Activated naive CD8-positive, alpha-beta T cell treated with anti-CD3 and anti-CD28 coated beads, Interleukin-2, amount 10 ng/mL, durations not matched to agents 7 days and 5 days (primary cell): ENCODE measurements at regions not wholly inside any gene's neighbourhood (a gene's known extent, or its start where the extent isn't known, plus 50 kb on each side); places are given as distances from the start of the nearest gene placed in this dataset.
"Not testable (repeated sequence)": the region's sequence is repeated elsewhere in the genome, so short reads cannot be mapped to it uniquely, and the experiment has no call there.

ENCODE experiments used
- ATAC-seq: fragments of 150-1000 bp; cut with Tn5 transposase; one replicate; pipeline ENCODE4 v1.10.0; 2021; ENCODE audit warnings: low read depth, moderate library complexity
- POLR2A ChIA-PET: fragments of 350-600 bp; sonication (Branson Sonifier 250); formaldehyde crosslinking; loops from one replicate; lab custom pipeline; 2021; ENCODE audit warnings: antibody characterized with exemption; lab: Charles Lee
- DNase-seq: peaks from one replicate; pipeline ENCODE4 v3.0.0; 2021
- H3K27ac Mint-ChIP-seq: one replicate; pipeline ENCODE4 v1.8.0; 2022; ENCODE audit warnings: mild to moderate bottlenecking, mixed read lengths
- H3K27me3 Mint-ChIP-seq: one replicate; pipeline ENCODE4 v1.8.0; 2022; ENCODE audit warnings: mild to moderate bottlenecking, moderate library complexity, mixed read lengths
- H3K36me3 Mint-ChIP-seq: one replicate; pipeline ENCODE4 v1.8.0; 2021; ENCODE audit warnings: mild to moderate bottlenecking, mixed read lengths
- H3K4me1 Mint-ChIP-seq: one replicate; pipeline ENCODE4 v1.8.0; 2021; ENCODE audit warnings: mixed read lengths
- H3K4me3 Mint-ChIP-seq: one replicate; pipeline ENCODE4 v1.8.0; 2022; ENCODE audit warnings: mild to moderate bottlenecking, moderate library complexity, mixed read lengths
- H3K9me3 Mint-ChIP-seq: one replicate; pipeline ENCODE4 v1.8.0; 2021; ENCODE audit warnings: mixed read lengths

DNA sequence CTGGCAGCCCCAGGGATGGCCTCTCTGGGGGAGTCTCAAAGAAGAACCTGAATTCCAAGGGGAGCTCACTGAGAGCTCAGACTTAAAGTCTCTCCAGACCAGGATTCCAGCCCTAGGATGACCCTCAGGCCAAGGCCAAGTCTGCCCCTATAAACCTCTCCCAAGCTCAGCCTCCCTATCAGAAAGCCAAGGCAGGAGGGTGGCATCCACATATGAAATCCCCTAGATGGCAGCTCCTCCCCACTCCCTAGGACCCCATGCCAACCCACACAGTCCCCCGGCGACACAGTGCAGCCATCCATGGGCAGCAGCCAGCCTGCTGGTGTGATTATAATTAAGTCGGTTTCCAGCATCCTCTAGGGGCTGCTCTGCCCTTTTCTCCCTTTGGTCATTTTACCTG, 269.9 kb downstream of the CDK5RAP2 start:
- DNase-seq (no peak), ATAC-seq (no peak)
- Mint-ChIP-seq H3K9me3 (peaks cover 3% of the 10 kb centered on the region), H3K27me3 (no peaks in the 10 kb centered on the region), H3K4me1 (no peaks in the 10 kb centered on the region), H3K4me3 (no peak overlapping the region), H3K27ac (no peak overlapping the region), H3K36me3 (no peaks in the 10 kb centered on the region)
- POLR2A ChIA-PET, result no interaction called here

DNA sequence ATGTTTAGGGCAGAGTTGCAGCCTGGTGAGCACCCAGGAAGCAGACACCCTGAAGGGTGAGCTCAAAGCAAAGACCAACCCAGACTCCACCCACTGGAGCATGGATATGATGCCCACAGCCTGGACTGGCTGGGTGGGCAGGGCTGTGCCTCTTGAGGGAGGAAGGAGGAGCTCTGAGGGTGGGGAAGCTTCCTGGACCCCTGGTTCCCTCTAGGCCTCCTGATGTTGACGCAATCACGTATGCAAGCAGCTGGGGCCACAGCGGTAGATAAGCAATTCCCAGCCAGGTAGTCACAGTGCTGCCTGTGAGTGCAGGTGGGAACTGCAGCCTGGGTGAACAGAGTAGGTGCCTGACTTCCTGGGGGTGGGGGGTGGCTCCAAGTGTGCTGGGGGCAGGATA, 271.5 kb downstream of the CDK5RAP2 start:
- DNase-seq (no peak), ATAC-seq (no peak)
- no peaks in the 10 kb centered on the region for H3K9me3 Mint-ChIP-seq
- H3K27ac Mint-ChIP-seq, result no peak overlapping the region
- no peaks in the 10 kb centered on the region for H3K36me3 Mint-ChIP-seq
- no peak overlapping the region for H3K4me3 Mint-ChIP-seq
- POLR2A ChIA-PET, result no interaction called here
- no peaks in the 10 kb centered on the region for H3K27me3 Mint-ChIP-seq
- H3K4me1 Mint-ChIP-seq, result no peaks in the 10 kb centered on the region

DNA sequence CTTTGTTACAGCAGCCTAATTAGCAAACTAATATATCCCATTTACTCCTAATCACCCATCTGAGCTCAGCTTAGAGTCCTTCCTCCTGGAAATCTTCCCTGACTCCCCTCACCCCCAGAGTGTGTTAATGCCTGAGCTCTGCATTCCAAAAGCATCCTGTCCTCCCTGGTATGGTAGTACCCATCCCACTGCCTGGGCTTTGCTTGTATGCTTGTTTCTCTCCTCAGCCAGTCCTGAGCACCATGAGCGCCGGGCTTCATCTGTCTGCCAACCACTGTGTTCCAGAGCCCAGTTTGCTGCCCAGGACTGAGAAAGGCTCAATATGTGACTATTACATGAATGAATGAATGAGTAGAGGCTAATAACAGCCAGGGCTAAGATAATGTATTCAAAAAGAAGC, 272.4 kb downstream of the CDK5RAP2 start:
- ATAC-seq, result no peak
- DNase-seq, result no peak
- Mint-ChIP-seq H3K27ac (no peak overlapping the region), H3K27me3 (peaks cover 5% of the 10 kb centered on the region), H3K36me3 (no peaks in the 10 kb centered on the region), H3K4me1 (no peaks in the 10 kb centered on the region), H3K9me3 (no peaks in the 10 kb centered on the region), H3K4me3 (no peak overlapping the region)
- POLR2A ChIA-PET, result no interaction called here

DNA sequence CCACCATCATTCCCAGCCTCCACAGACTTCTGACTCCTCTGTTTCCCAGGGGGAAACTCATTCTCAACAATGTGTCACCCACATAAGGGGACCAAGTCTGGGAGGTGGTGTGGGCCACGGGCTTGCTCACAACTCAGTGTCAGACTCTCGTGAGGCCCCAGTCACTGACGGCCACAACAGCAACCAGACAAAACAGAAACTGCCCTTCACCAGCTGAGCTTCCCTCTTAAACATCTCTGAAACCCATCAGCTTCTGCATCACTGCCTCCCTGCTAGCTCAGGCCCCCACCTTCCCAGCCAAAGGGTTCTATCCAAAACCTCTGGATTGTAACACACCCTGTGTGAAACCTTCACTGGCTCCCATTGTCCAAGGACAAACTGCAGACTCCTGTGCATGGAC, 273.4 kb downstream of the CDK5RAP2 start:
- no peak overlapping the region for H3K4me3 Mint-ChIP-seq
- ATAC-seq (no peak), DNase-seq (no peak)
- no peak overlapping the region for H3K27ac Mint-ChIP-seq
- POLR2A ChIA-PET, result no interaction called here
- H3K27me3 Mint-ChIP-seq, result peaks cover 9% of the 10 kb centered on the region
- H3K36me3 Mint-ChIP-seq, result no peaks in the 10 kb centered on the region
- no peaks in the 10 kb centered on the region for H3K9me3 Mint-ChIP-seq
- H3K4me1 Mint-ChIP-seq, result no peaks in the 10 kb centered on the region

DNA sequence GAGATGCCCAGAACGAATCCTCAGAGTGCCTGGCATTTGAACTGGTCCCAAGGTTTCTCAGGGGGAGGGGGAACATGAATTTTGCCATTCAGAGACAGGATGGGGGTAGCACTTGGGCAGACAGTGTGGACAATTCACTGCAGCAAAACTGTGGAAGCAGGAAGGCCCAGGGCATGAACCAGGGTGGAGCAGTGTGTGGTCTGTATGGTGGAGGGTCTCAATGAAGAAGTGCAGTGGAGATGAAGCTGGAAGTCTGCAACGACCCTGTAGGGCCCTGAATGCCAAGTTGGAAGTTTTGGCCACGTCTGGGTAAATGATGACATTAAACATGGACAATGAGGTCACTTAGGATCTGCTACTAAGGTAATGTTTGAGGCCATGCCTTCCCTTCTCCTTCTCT, 273.9 kb downstream of the CDK5RAP2 start:
- H3K36me3 Mint-ChIP-seq, result no peaks in the 10 kb centered on the region
- no peak for DNase-seq
- no peaks in the 10 kb centered on the region for H3K9me3 Mint-ChIP-seq
- H3K27ac Mint-ChIP-seq, result no peak overlapping the region
- H3K4me1 Mint-ChIP-seq, result no peaks in the 10 kb centered on the region
- no peak overlapping the region for H3K4me3 Mint-ChIP-seq
- POLR2A ChIA-PET, result no interaction called here
- no peak for ATAC-seq
- peaks cover 9% of the 10 kb centered on the region for H3K27me3 Mint-ChIP-seq

DNA sequence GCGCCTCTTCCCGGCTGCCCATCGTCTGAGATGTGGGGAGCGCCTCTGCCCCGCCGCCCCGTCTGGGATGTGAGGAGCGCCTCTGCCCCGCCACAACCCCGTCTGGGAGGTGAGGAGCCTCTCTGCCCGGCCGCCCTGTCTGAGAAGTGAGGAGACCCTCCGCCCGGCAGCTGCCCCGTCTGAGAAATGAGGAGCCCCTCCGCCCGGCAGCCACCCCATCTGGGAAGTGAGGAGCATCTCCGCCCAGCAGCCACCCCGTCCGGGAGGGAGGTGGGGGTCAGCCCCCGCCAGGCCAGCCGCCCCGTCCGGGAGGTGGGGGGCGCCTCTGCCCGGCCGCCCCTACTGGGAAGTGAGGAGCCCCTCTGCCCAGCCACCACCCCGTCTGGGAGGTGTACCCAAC, 275.1 kb downstream of the CDK5RAP2 start:
- H3K36me3 Mint-ChIP-seq, H3K9me3 Mint-ChIP-seq, DNase-seq, H3K4me3 Mint-ChIP-seq, H3K27ac Mint-ChIP-seq, H3K27me3 Mint-ChIP-seq, H3K4me1 Mint-ChIP-seq, ATAC-seq, POLR2A ChIA-PET: not testable (repeated sequence)

DNA sequence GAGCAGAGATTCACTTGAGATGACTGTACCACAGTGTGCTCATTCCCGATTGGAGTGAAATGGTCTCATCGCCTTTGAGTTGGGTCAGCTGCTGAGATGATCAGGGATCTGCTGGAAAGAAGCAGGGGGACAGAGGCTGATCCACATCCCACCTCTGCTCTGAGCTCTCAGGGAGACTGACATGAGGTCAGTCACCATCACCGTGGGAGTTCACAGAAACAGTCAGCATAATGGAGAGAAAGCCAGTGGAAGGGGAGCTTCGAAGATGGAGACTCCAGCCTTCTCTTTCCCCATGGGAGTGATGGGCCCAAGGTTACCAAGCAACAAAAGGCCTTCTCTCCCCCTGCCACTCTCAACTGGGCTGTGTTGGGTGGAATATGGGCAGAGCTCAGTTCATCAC, 276.4 kb downstream of the CDK5RAP2 start:
- Mint-ChIP-seq H3K4me1 (no peaks in the 10 kb centered on the region), H3K9me3 (no peaks in the 10 kb centered on the region), H3K4me3 (no peak overlapping the region), H3K36me3 (no peaks in the 10 kb centered on the region), H3K27me3 (peaks cover 9% of the 10 kb centered on the region), H3K27ac (no peak overlapping the region)
- DNase-seq (no peak), ATAC-seq (no peak)
- POLR2A ChIA-PET, result no interaction called here

DNA sequence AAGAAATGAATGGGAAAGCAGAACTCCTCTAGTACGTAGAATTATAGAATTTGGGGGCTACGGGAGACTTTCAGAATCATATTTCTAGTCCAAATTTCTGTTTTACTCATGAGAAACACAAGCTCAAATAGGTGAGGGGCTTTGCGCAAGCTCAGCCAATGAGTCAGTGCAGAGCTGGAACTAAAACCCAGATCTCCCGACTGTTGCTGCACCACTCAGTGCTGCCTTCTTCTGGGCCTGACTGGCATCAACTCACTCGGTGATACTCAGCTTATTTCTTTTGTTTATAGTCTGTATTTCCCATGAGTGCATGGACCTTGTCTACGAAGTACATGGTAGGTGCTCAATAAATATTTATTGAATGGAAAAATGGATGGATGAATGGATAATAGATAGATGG, 280.2 kb downstream of the CDK5RAP2 start:
- no peaks in the 10 kb centered on the region for H3K4me1 Mint-ChIP-seq

DNA sequence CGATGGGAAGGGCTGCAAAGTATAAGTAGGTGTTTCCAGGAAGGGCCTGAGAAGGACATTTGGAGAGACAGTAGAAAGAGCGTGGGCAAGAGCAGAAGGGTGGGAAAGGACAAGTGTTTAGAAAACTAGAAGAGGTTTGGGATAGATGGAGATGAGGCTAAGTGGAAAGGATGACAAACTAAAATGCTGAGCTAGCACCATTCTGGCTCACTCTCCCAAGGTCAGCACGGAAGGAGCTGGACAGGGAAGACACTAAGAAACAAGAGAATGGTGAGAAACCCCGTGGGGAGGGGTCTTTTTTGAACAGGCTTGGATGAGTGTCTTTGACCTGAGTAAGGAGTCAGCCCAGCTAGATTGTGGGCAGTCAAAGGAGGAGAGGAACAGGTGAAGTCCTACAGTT, 286.0 kb downstream of the CDK5RAP2 start:
- ATAC-seq (no peak), DNase-seq (no peak)
- Mint-ChIP-seq H3K4me3 (no peak overlapping the region), H3K9me3 (no peaks in the 10 kb centered on the region), H3K27ac (no peak overlapping the region), H3K36me3 (no peaks in the 10 kb centered on the region), H3K27me3 (no peaks in the 10 kb centered on the region), H3K4me1 (no peaks in the 10 kb centered on the region)
- POLR2A ChIA-PET, result no interaction called here

More for the DNA sequence above, 280.2 kb downstream of the CDK5RAP2 start:
- Mint-ChIP-seq H3K27ac (no peak overlapping the region), H3K9me3 (no peaks in the 10 kb centered on the region), H3K4me3 (no peak overlapping the region), H3K36me3 (no peaks in the 10 kb centered on the region), H3K27me3 (peaks cover 9% of the 10 kb centered on the region)
- ATAC-seq (no peak), DNase-seq (no peak)
- POLR2A ChIA-PET, result no interaction called here

DNA sequence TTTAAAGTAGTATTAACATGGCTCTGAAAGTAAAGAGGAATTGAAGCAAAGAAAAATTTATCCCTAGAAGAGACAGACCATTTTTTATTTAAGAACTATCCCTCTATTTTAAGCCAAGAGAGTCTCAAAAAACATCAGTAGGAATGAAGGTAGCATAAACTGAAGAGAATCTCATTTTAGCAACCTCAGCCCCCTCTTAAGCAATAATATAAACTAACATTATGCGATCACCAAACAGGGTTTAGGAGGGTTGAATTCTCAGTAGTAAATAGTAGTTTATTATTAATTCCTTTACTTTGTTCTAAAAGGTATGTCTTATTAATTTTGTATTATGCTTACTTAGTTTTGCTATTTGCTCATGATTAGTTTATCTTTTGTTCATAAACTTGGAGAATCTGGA, 287.4 kb downstream of the CDK5RAP2 start:
- Mint-ChIP-seq H3K9me3 (no peaks in the 10 kb centered on the region), H3K36me3 (no peaks in the 10 kb centered on the region), H3K27ac (no peak overlapping the region), H3K4me3 (no peak overlapping the region), H3K27me3 (no peaks in the 10 kb centered on the region), H3K4me1 (no peaks in the 10 kb centered on the region)
- ATAC-seq (no peak), DNase-seq (no peak)
- POLR2A ChIA-PET, result no interaction called here

DNA sequence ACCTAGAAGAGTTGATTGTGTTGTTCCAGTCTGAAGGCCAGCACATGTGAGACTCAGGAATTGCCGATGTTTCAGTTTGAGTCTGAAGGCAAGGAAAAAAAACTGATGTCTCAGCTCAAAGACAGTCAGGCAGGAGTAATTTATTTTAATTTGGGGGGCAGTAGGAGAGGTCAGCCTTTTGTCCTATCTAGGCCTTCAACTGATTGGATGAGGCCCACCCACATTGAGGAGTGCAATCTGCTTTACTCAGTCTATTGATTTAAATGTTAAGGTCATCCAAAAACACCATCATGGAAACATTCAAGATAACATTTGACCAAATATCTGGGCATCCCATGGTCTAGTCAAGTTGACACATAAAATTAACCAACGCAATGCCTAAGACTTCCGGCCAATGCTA, 288.9 kb downstream of the CDK5RAP2 start:
- ATAC-seq, result no peak
- H3K27ac Mint-ChIP-seq, result no peak overlapping the region

DNA sequence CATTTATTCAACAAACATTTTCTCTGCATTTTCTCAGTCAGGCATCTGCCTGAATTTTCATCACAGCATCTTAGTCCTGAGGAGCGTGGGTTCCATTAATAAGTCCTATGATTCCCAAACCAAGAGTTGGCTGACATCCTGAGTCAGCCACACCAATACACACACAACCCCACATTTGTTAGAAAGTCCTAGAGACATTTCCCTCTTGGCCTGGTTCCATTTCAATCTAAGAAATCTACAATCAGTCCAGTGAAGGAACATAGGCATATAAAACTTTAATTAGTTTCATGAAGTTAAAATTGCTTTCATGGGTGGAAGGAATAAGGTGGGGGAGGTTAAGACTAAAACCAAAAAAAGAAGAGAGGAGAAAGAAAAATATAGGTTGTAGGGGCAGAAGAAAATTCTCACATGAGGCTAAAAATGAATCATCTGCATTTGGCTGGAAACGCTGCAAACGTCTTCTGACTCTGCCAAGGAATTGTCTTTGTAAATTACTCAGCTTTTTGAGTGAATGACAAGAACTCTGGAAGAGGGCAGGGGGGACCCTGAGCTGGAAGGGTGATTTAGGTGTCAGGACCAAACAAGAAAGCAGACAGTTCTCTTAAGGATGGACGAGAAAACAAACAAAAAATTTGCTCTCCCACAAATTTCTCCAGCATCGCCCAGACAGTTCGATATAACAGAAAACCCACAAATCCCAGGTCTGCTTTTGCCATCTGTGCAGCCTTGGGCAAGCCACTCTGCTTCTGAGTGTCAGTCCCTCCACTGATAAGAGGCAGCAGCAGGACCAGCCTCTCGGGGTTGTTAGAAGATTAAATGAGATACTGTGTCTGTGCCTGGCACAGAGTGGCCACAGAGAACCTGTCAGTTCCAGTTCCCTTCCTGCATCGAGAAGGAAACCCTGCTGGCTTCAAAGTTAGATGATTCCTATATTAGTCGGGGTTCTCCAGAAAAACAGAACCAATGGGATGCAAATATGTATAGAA, 289.7 kb downstream of the CDK5RAP2 start:
- no peak overlapping the region for H3K4me3 Mint-ChIP-seq
- no peak overlapping the region for H3K27ac Mint-ChIP-seq
- H3K36me3 Mint-ChIP-seq, result no peaks in the 10 kb centered on the region
- POLR2A ChIA-PET, result no interaction called here
- no peaks in the 10 kb centered on the region for H3K27me3 Mint-ChIP-seq
- DNase-seq (no peak), ATAC-seq (no peak)
- H3K4me1 Mint-ChIP-seq, result no peaks in the 10 kb centered on the region
- H3K9me3 Mint-ChIP-seq, result no peaks in the 10 kb centered on the region

More for the DNA sequence above, 288.9 kb downstream of the CDK5RAP2 start:
- H3K4me3 Mint-ChIP-seq, result no peak overlapping the region
- POLR2A ChIA-PET, result no interaction called here
- no peak for DNase-seq
- H3K9me3 Mint-ChIP-seq, result no peaks in the 10 kb centered on the region
- H3K4me1 Mint-ChIP-seq, result no peaks in the 10 kb centered on the region
- no peaks in the 10 kb centered on the region for H3K36me3 Mint-ChIP-seq
- H3K27me3 Mint-ChIP-seq, result no peaks in the 10 kb centered on the region

DNA sequence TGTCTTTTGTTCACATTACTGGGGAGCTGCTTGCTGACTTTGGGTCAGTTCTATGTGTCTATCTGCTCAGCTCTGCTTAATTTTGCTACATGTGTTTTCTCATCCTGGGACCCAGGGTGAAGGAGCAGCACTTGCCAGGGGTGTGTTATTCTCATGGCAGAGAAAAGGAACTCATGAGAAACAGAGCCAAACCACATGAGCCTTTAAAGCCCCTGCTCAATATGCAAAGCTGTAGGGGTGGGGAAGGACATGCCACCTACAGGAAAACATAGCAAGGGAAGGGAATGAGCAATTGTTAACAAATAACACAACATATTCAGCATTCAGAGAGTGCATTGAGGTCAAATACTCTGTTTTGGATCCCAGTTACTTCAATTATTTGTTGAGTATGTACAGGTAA, 290.9 kb downstream of the CDK5RAP2 start:
- Mint-ChIP-seq H3K27ac (no peak overlapping the region), H3K36me3 (no peaks in the 10 kb centered on the region), H3K27me3 (no peaks in the 10 kb centered on the region), H3K9me3 (no peaks in the 10 kb centered on the region), H3K4me3 (no peak overlapping the region), H3K4me1 (no peaks in the 10 kb centered on the region)
- DNase-seq (no peak), ATAC-seq (no peak)
- POLR2A ChIA-PET, result no interaction called here

DNA sequence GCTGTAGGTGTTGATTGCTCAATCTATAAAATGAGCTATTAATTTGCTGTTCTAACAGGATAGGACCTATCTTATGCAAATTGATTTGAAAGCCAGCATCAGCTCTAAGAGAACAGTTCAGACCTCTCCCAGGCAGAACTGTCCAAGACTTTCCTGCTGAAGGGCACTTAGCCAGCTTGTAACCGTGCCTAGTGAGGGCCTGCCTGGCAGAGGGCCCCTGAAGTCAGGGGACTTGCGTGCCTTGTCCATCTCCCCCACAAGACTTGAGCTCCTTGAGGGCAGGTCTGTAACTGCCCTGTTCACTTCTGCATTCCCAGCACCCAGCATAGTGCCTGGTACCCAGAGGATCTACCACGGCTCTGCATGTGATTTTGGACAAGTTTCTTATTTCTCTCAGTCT, 293.4 kb downstream of the CDK5RAP2 start:
- POLR2A ChIA-PET, result no interaction called here
- Mint-ChIP-seq H3K4me3 (no peak overlapping the region), H3K36me3 (no peaks in the 10 kb centered on the region), H3K27ac (no peak overlapping the region), H3K4me1 (no peaks in the 10 kb centered on the region), H3K27me3 (no peaks in the 10 kb centered on the region), H3K9me3 (no peaks in the 10 kb centered on the region)
- DNase-seq, result no peak
- ATAC-seq, result no peak
